Fibroblast of pulmonary artery (primary cell): ENCODE measurements at regions not wholly inside any gene's neighbourhood (a gene's known extent, or its start where the extent isn't known, plus 50 kb on each side); places are given as distances from the start of the nearest gene placed in this dataset.

Experiments
- DNase-seq: peaks from one replicate; pipeline ENCODE4 v3.0.0-alpha.2; 2010; ENCODE audit warnings: low read depth
- H3K4me3 ChIP-seq: replicated peaks from 2 replicates; pipeline ENCODE4 v1.5.1; 2011; ENCODE audit warnings: low read depth, mild to moderate bottlenecking, control low read depth, low read length, moderate library complexity
- CTCF ChIP-seq: IDR thresholded peaks from 2 replicates; pipeline ENCODE4 v1.5.1; 2011; ENCODE audit warnings: mild to moderate bottlenecking, control low read depth, low read length, inconsistent platforms; ENCODE audit errors: missing control alignments

GRCh38 chr12:91511795-91512420 lies 329.3 kb upstream of the DCN start:
- no peak overlapping the region for H3K4me3 ChIP-seq
- no peak for DNase-seq
- TF ChIP-seq CTCF: no peak

GRCh38 chr12:91507754-91508153 lies 325.1 kb upstream of the DCN start:
- no peak for TF ChIP-seq CTCF
- peak; percentile 67 for DNase-seq
- no peak overlapping the region for H3K4me3 ChIP-seq

- no peak for DNase-seq
- TF ChIP-seq CTCF: no peak
- H3K4me3 ChIP-seq: no peak overlapping the region
Measured at GRCh38 chr12:91506452-91506851, 323.8 kb upstream of the DCN start.

- DNase-seq: no peak
- TF ChIP-seq CTCF: no peak
- no peak overlapping the region for H3K4me3 ChIP-seq
Measured at GRCh38 chr12:91505006-91505405, 322.4 kb upstream of the DCN start.

GRCh38 chr12:91502208-91502607 lies 319.6 kb upstream of the DCN start:
- no peak overlapping the region for H3K4me3 ChIP-seq
- TF ChIP-seq CTCF: no peak
- DNase-seq: no peak

- DNase-seq: no peak
- no peak for TF ChIP-seq CTCF
- H3K4me3 ChIP-seq: no peak overlapping the region
Measured at GRCh38 chr12:91496337-91496736, 313.7 kb upstream of the DCN start.

- no peak overlapping the region for H3K4me3 ChIP-seq
- DNase-seq: no peak
- no peak for TF ChIP-seq CTCF
Measured at GRCh38 chr12:91493308-91493707, 310.7 kb upstream of the DCN start.
